OCI-LY3 (cell line): ENCODE measurements at regions not wholly inside any gene's neighbourhood (a gene's known extent, or its start where the extent isn't known, plus 50 kb on each side); places are given as distances from the start of the nearest gene placed in this dataset.

Experiments
- CTCF ChIP-seq: fragments of 200-600, 300-600 bp; sonication (generic); IDR thresholded peaks from 2 replicates; pipeline ENCODE4 v1.5.1; 2014; ENCODE audit warnings: antibody characterized with exemption, low read length, low read depth
- EZH2phosphoT487 ChIP-seq: fragments of 200-600 bp; shearing (Covaris generic); IDR thresholded peaks from 2 replicates; pipeline ENCODE4 v1.6.1; 2018; ENCODE audit warnings: antibody characterized with exemption, mixed run types, low read depth

GRCh38 chr5:97666783-97667182 is 483.7 kb upstream of the RIOK2 start:
- TF ChIP-seq CTCF = no peak
- TF ChIP-seq EZH2phosphoT487 = no peak
